GDM1 (cell line): ENCODE measurements at regions not wholly inside any gene's neighbourhood (a gene's known extent, or its start where the extent isn't known, plus 50 kb on each side); places are given as distances from the start of the nearest gene placed in this dataset.

Experiments used
- DNase-seq: peaks from one replicate; lab custom pipeline; 2025; lab: John Stamatoyannopoulos, UW

- no peak for DNase-seq
Measured at GRCh38 chr13:64314331-64314730, 2898.7 kb upstream of the PCDH20 start.

- no peak for DNase-seq
Measured at GRCh38 chr13:64311948-64312347, 2896.3 kb upstream of the PCDH20 start.

GRCh38 chr13:64311112-64311511 lies 2895.5 kb upstream of the PCDH20 start:
- DNase-seq = no peak

GRCh38 chr13:64305246-64305645 lies 2889.6 kb upstream of the PCDH20 start:
- no peak for DNase-seq

- no peak for DNase-seq
Measured at GRCh38 chr13:64300239-64300638, 2884.6 kb upstream of the PCDH20 start.

GRCh38 chr13:64293923-64294322 lies 2878.3 kb upstream of the PCDH20 start:
- DNase-seq = no peak

GRCh38 chr13:64289702-64290101 lies 2874.1 kb upstream of the PCDH20 start:
- DNase-seq = no peak

GRCh38 chr13:64283926-64284325 lies 2868.3 kb upstream of the PCDH20 start:
- no peak for DNase-seq

- no peak for DNase-seq
Measured at GRCh38 chr13:64278493-64278892, 2862.8 kb upstream of the PCDH20 start.

GRCh38 chr13:64277097-64277496 lies 2861.4 kb upstream of the PCDH20 start:
- no peak for DNase-seq

GRCh38 chr13:64276232-64276631 lies 2860.6 kb upstream of the PCDH20 start:
- no peak for DNase-seq

GRCh38 chr13:64274481-64275217 lies 2859.0 kb upstream of the PCDH20 start:
- no peak for DNase-seq

- no peak for DNase-seq
Measured at GRCh38 chr13:64273780-64274179, 2858.1 kb upstream of the PCDH20 start.

- DNase-seq = no peak
Measured at GRCh38 chr13:64272681-64273080, 2857.0 kb upstream of the PCDH20 start.

- no peak for DNase-seq
Measured at GRCh38 chr13:64266024-64266423, 2850.4 kb upstream of the PCDH20 start.

- DNase-seq = no peak
Measured at GRCh38 chr13:64263285-64263684, 2847.6 kb upstream of the PCDH20 start.

GRCh38 chr13:64256751-64257150 lies 2841.1 kb upstream of the PCDH20 start:
- DNase-seq = no peak

GRCh38 chr13:64255988-64256387 lies 2840.3 kb upstream of the PCDH20 start:
- no peak for DNase-seq

GRCh38 chr13:64248371-64249065 lies 2832.9 kb upstream of the PCDH20 start:
- no peak for DNase-seq

- no peak for DNase-seq
Measured at GRCh38 chr13:64239372-64239771, 2823.7 kb upstream of the PCDH20 start.

- DNase-seq = no peak
Measured at GRCh38 chr13:64234255-64234654, 2818.6 kb upstream of the PCDH20 start.

GRCh38 chr13:64223016-64223415 lies 2807.4 kb upstream of the PCDH20 start:
- DNase-seq = no peak

- no peak for DNase-seq
Measured at GRCh38 chr13:64206430-64207225, 2791.0 kb upstream of the PCDH20 start.
